ENCODE measurements at regions not wholly inside any gene's neighbourhood (a gene's known extent, or its start where the extent isn't known, plus 50 kb on each side); places are given as distances from the start of the nearest gene placed in this dataset.

DNA sequence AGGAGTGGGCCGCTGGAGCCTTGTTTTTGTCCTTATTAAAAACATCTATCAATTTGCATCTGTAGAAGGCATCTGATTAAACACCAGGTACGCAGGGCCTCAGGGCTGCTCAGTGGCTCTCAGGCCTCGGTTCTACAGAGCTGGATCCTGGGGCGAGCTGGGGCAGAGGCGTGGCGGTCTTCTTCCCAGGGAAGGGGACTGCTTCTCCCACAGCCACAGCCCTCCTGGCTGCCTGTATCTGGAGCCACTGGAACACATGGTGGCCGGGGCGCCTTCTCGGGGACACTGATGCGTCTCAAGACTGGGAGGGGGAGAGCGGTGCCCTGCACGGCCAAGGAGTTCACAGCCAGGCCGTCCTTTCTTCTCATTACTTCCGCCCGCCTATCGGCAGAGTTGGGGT lies 1178.2 kb downstream of the BRD1 start:
- TF ChIP-seq EP300 (IDR thresholded peaks at IDR 0.05) (no peak), POLR2A (IDR thresholded peaks at IDR 0.05) (no peak)
- TF ChIP-seq, protein P1, sequence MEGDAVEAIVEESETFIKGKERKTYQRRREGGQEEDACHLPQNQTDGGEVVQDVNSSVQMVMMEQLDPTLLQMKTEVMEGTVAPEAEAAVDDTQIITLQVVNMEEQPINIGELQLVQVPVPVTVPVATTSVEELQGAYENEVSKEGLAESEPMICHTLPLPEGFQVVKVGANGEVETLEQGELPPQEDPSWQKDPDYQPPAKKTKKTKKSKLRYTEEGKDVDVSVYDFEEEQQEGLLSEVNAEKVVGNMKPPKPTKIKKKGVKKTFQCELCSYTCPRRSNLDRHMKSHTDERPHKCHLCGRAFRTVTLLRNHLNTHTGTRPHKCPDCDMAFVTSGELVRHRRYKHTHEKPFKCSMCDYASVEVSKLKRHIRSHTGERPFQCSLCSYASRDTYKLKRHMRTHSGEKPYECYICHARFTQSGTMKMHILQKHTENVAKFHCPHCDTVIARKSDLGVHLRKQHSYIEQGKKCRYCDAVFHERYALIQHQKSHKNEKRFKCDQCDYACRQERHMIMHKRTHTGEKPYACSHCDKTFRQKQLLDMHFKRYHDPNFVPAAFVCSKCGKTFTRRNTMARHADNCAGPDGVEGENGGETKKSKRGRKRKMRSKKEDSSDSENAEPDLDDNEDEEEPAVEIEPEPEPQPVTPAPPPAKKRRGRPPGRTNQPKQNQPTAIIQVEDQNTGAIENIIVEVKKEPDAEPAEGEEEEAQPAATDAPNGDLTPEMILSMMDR (IDR thresholded peaks at IDR 0.05): no peak
